ENCODE measurements at regions not wholly inside any gene's neighbourhood (a gene's known extent, or its start where the extent isn't known, plus 50 kb on each side); places are given as distances from the start of the nearest gene placed in this dataset.

GRCh38 chr6:22726966-22727365, 157.6 kb downstream of the HDGFL1 start:
- Histone ChIP-seq H3K9me3 (ENCODE audit: control insufficient read depth in 3 of 3, low read length in 3 of 3) (peaks cover 0 to 11% (median 2%) of the 10 kb centered on the region in 3 donors), H3K9ac (ENCODE audit: low read depth in 1 of 3, low read length in 3 of 3) (no peak overlapping the region), H3K4me1 (ENCODE audit: control insufficient read depth in 3 of 3, insufficient read depth in 3 of 3, low read length in 3 of 3) (no peaks in the 10 kb centered on the region), H3K36me3 (ENCODE audit: control insufficient read depth in 3 of 3, insufficient read depth in 3 of 3, low read length in 3 of 3) (no peaks in the 10 kb centered on the region), H3K27ac (ENCODE audit: low read depth, low read length) (no peak overlapping the region), H3K27me3 (ENCODE audit: control insufficient read depth in 3 of 3, insufficient read depth in 3 of 3, low read length in 3 of 3) (no peaks in the 10 kb centered on the region), H3K4me3 (ENCODE audit: low read length in 3 of 3) (no peak overlapping the region)

- Histone ChIP-seq H3K27ac (ENCODE audit: low read depth, low read length) (no peak overlapping the region), H3K9ac (ENCODE audit: low read depth in 1 of 3, low read length in 3 of 3) (no peak overlapping the region)
Observed at GRCh38 chr6:22727710-22728109, 158.3 kb downstream of the HDGFL1 start.

GRCh38 chr6:22732176-22732970, 163.0 kb downstream of the HDGFL1 start:
- Histone ChIP-seq H3K27me3 (ENCODE audit: control insufficient read depth in 3 of 3, insufficient read depth in 3 of 3, low read length in 3 of 3) (no peaks in the 10 kb centered on the region), H3K9ac (ENCODE audit: low read depth in 1 of 3, low read length in 3 of 3) (no peak overlapping the region), H3K9me3 (ENCODE audit: control insufficient read depth in 3 of 3, low read length in 3 of 3) (no peaks in the 10 kb centered on the region), H3K4me3 (ENCODE audit: low read length in 3 of 3) (no peak overlapping the region), H3K27ac (ENCODE audit: low read depth, low read length) (no peak overlapping the region), H3K4me1 (ENCODE audit: control insufficient read depth in 3 of 3, insufficient read depth in 3 of 3, low read length in 3 of 3) (no peaks in the 10 kb centered on the region), H3K36me3 (ENCODE audit: control insufficient read depth in 3 of 3, insufficient read depth in 3 of 3, low read length in 3 of 3) (no peaks in the 10 kb centered on the region)

More at GRCh38 chr6:22727710-22728109, 158.3 kb downstream of the HDGFL1 start:
- no peak overlapping the region for H3K4me3 ChIP-seq (ENCODE audit: low read length in 3 of 3)
- no peaks in the 10 kb centered on the region for H3K36me3 ChIP-seq (ENCODE audit: control insufficient read depth in 3 of 3, insufficient read depth in 3 of 3, low read length in 3 of 3)
- H3K4me1 ChIP-seq (ENCODE audit: control insufficient read depth in 3 of 3, insufficient read depth in 3 of 3, low read length in 3 of 3) = no peaks in the 10 kb centered on the region
- no peaks in the 10 kb centered on the region for H3K27me3 ChIP-seq (ENCODE audit: control insufficient read depth in 3 of 3, insufficient read depth in 3 of 3, low read length in 3 of 3)
- H3K9me3 ChIP-seq (ENCODE audit: control insufficient read depth in 3 of 3, low read length in 3 of 3) = peaks cover 0 to 8% (median 2%) of the 10 kb centered on the region in 3 donors

GRCh38 chr6:22736740-22737139, 167.4 kb downstream of the HDGFL1 start:
- H3K27ac ChIP-seq (ENCODE audit: low read depth, low read length) = no peak overlapping the region
- H3K9ac ChIP-seq (ENCODE audit: low read depth in 1 of 3, low read length in 3 of 3) = no peak overlapping the region
- no peaks in the 10 kb centered on the region for H3K4me1 ChIP-seq (ENCODE audit: control insufficient read depth in 3 of 3, insufficient read depth in 3 of 3, low read length in 3 of 3)
- no peaks in the 10 kb centered on the region for H3K27me3 ChIP-seq (ENCODE audit: control insufficient read depth in 3 of 3, insufficient read depth in 3 of 3, low read length in 3 of 3)
- H3K4me3 ChIP-seq (ENCODE audit: low read length in 3 of 3) = no peak overlapping the region
- H3K36me3 ChIP-seq (ENCODE audit: control insufficient read depth in 3 of 3, insufficient read depth in 3 of 3, low read length in 3 of 3) = no peaks in the 10 kb centered on the region
- no peaks in the 10 kb centered on the region for H3K9me3 ChIP-seq (ENCODE audit: control insufficient read depth in 3 of 3, low read length in 3 of 3)

GRCh38 chr6:22737331-22737730, 168.0 kb downstream of the HDGFL1 start:
- H3K27me3 ChIP-seq (ENCODE audit: control insufficient read depth in 3 of 3, insufficient read depth in 3 of 3, low read length in 3 of 3) = no peaks in the 10 kb centered on the region
- H3K4me1 ChIP-seq (ENCODE audit: control insufficient read depth in 3 of 3, insufficient read depth in 3 of 3, low read length in 3 of 3) = no peaks in the 10 kb centered on the region
- H3K9ac ChIP-seq (ENCODE audit: low read depth in 1 of 3, low read length in 3 of 3) = no peak overlapping the region
- H3K27ac ChIP-seq (ENCODE audit: low read depth, low read length) = no peak overlapping the region
- no peaks in the 10 kb centered on the region for H3K9me3 ChIP-seq (ENCODE audit: control insufficient read depth in 3 of 3, low read length in 3 of 3)
- no peak overlapping the region for H3K4me3 ChIP-seq (ENCODE audit: low read length in 3 of 3)
- H3K36me3 ChIP-seq (ENCODE audit: control insufficient read depth in 3 of 3, insufficient read depth in 3 of 3, low read length in 3 of 3) = no peaks in the 10 kb centered on the region

- H3K4me3 ChIP-seq (ENCODE audit: low read length in 3 of 3) = no peak overlapping the region
- H3K36me3 ChIP-seq (ENCODE audit: control insufficient read depth in 3 of 3, insufficient read depth in 3 of 3, low read length in 3 of 3) = no peaks in the 10 kb centered on the region
- H3K27me3 ChIP-seq (ENCODE audit: control insufficient read depth in 3 of 3, insufficient read depth in 3 of 3, low read length in 3 of 3) = no peaks in the 10 kb centered on the region
- H3K27ac ChIP-seq (ENCODE audit: low read depth, low read length) = no peak overlapping the region
- no peaks in the 10 kb centered on the region for H3K4me1 ChIP-seq (ENCODE audit: control insufficient read depth in 3 of 3, insufficient read depth in 3 of 3, low read length in 3 of 3)
- no peak overlapping the region for H3K9ac ChIP-seq (ENCODE audit: low read depth in 1 of 3, low read length in 3 of 3)
- no peaks in the 10 kb centered on the region for H3K9me3 ChIP-seq (ENCODE audit: control insufficient read depth in 3 of 3, low read length in 3 of 3)
Observed at GRCh38 chr6:22738194-22738593, 168.8 kb downstream of the HDGFL1 start.

- no peak overlapping the region for H3K27ac ChIP-seq (ENCODE audit: low read depth, low read length)
- no peaks in the 10 kb centered on the region for H3K27me3 ChIP-seq (ENCODE audit: control insufficient read depth in 3 of 3, insufficient read depth in 3 of 3, low read length in 3 of 3)
- no peak overlapping the region for H3K9ac ChIP-seq (ENCODE audit: low read depth in 1 of 3, low read length in 3 of 3)
- H3K4me1 ChIP-seq (ENCODE audit: control insufficient read depth in 3 of 3, insufficient read depth in 3 of 3, low read length in 3 of 3) = no peaks in the 10 kb centered on the region
- H3K4me3 ChIP-seq (ENCODE audit: low read length in 3 of 3) = no peak overlapping the region
- no peaks in the 10 kb centered on the region for H3K36me3 ChIP-seq (ENCODE audit: control insufficient read depth in 3 of 3, insufficient read depth in 3 of 3, low read length in 3 of 3)
- H3K9me3 ChIP-seq (ENCODE audit: control insufficient read depth in 3 of 3, low read length in 3 of 3) = no peaks in the 10 kb centered on the region
Observed at GRCh38 chr6:22747571-22747970, 178.2 kb downstream of the HDGFL1 start.

- Histone ChIP-seq H3K9ac (ENCODE audit: low read depth in 1 of 3, low read length in 3 of 3) (no peak overlapping the region), H3K9me3 (ENCODE audit: control insufficient read depth in 3 of 3, low read length in 3 of 3) (no peaks in the 10 kb centered on the region), H3K4me1 (ENCODE audit: control insufficient read depth in 3 of 3, insufficient read depth in 3 of 3, low read length in 3 of 3) (no peaks in the 10 kb centered on the region), H3K27ac (ENCODE audit: low read depth, low read length) (no peak overlapping the region), H3K36me3 (ENCODE audit: control insufficient read depth in 3 of 3, insufficient read depth in 3 of 3, low read length in 3 of 3) (no peaks in the 10 kb centered on the region), H3K27me3 (ENCODE audit: control insufficient read depth in 3 of 3, insufficient read depth in 3 of 3, low read length in 3 of 3) (no peaks in the 10 kb centered on the region), H3K4me3 (ENCODE audit: low read length in 3 of 3) (no peak overlapping the region)
Observed at GRCh38 chr6:22748681-22749080, 179.3 kb downstream of the HDGFL1 start.

- H3K9me3 ChIP-seq (ENCODE audit: control insufficient read depth in 3 of 3, low read length in 3 of 3) = no peaks in the 10 kb centered on the region
- no peaks in the 10 kb centered on the region for H3K4me1 ChIP-seq (ENCODE audit: control insufficient read depth in 3 of 3, insufficient read depth in 3 of 3, low read length in 3 of 3)
- no peaks in the 10 kb centered on the region for H3K27me3 ChIP-seq (ENCODE audit: control insufficient read depth in 3 of 3, insufficient read depth in 3 of 3, low read length in 3 of 3)
- H3K9ac ChIP-seq (ENCODE audit: low read depth in 1 of 3, low read length in 3 of 3) = no peak overlapping the region
- no peak overlapping the region for H3K27ac ChIP-seq (ENCODE audit: low read depth, low read length)
- H3K36me3 ChIP-seq (ENCODE audit: control insufficient read depth in 3 of 3, insufficient read depth in 3 of 3, low read length in 3 of 3) = no peaks in the 10 kb centered on the region
- H3K4me3 ChIP-seq (ENCODE audit: low read length in 3 of 3) = no peak overlapping the region
Observed at GRCh38 chr6:22749696-22750095, 180.3 kb downstream of the HDGFL1 start.

- Histone ChIP-seq H3K27me3 (ENCODE audit: control insufficient read depth in 3 of 3, insufficient read depth in 3 of 3, low read length in 3 of 3) (no peaks in the 10 kb centered on the region), H3K36me3 (ENCODE audit: control insufficient read depth in 3 of 3, insufficient read depth in 3 of 3, low read length in 3 of 3) (no peaks in the 10 kb centered on the region), H3K9ac (ENCODE audit: low read depth in 1 of 3, low read length in 3 of 3) (no peak overlapping the region), H3K4me1 (ENCODE audit: control insufficient read depth in 3 of 3, insufficient read depth in 3 of 3, low read length in 3 of 3) (no peaks in the 10 kb centered on the region), H3K27ac (ENCODE audit: low read depth, low read length) (no peak overlapping the region), H3K4me3 (ENCODE audit: low read length in 3 of 3) (no peak overlapping the region), H3K9me3 (ENCODE audit: control insufficient read depth in 3 of 3, low read length in 3 of 3) (no peaks in the 10 kb centered on the region)
Observed at GRCh38 chr6:22751223-22751622, 181.9 kb downstream of the HDGFL1 start.
